GM18867 (cell line): ENCODE measurements at regions not wholly inside any gene's neighbourhood (a gene's known extent, or its start where the extent isn't known, plus 50 kb on each side); places are given as distances from the start of the nearest gene placed in this dataset.
"Not testable (repeated sequence)": the region's sequence is repeated elsewhere in the genome, so short reads cannot be mapped to it uniquely, and the experiment has no call there.

Source experiments
- ATAC-seq: cut with Tn5 transposase; IDR thresholded peaks from one replicate; pipeline ENCODE4 v1.9.1; 2021; ENCODE audit warnings: mild to moderate bottlenecking, moderate library complexity; ENCODE audit not compliant: unreplicated experiment

GRCh38 chr15:37395100-37395468 is 294.7 kb upstream of the MEIS2 start:
- no peak for ATAC-seq

- no peak for ATAC-seq
These were observed 297.1 kb upstream of the MEIS2 start for GRCh38 chr15:37397266-37398022.

GRCh38 chr15:37416103-37416502 is 315.8 kb upstream of the MEIS2 start:
- ATAC-seq, result no peak

GRCh38 chr15:37425541-37425940 is 325.2 kb upstream of the MEIS2 start:
- no peak for ATAC-seq

- not testable (repeated sequence) for ATAC-seq
These were observed 327.0 kb upstream of the MEIS2 start for GRCh38 chr15:37427393-37427792.

GRCh38 chr15:37446921-37447320 is 346.6 kb upstream of the MEIS2 start:
- no peak for ATAC-seq

GRCh38 chr15:37452498-37452897 is 352.1 kb upstream of the MEIS2 start:
- no peak for ATAC-seq

GRCh38 chr15:37480482-37480881 is 380.1 kb upstream of the MEIS2 start:
- no peak for ATAC-seq

- peak; percentile 84 for ATAC-seq
These were observed 380.8 kb upstream of the MEIS2 start for GRCh38 chr15:37481126-37481525.

- no peak for ATAC-seq
These were observed 383.4 kb upstream of the MEIS2 start for GRCh38 chr15:37483779-37484178.

- no peak for ATAC-seq
These were observed 384.7 kb upstream of the MEIS2 start for GRCh38 chr15:37485056-37485455.

GRCh38 chr15:37490707-37491106 is 390.4 kb upstream of the MEIS2 start:
- no peak for ATAC-seq

GRCh38 chr15:37516621-37517020 is 416.3 kb upstream of the MEIS2 start:
- no peak for ATAC-seq

- no peak for ATAC-seq
These were observed 417.0 kb upstream of the MEIS2 start for GRCh38 chr15:37517191-37517895.

- no peak for ATAC-seq
These were observed 416.0 kb upstream of the TMCO5A start for GRCh38 chr15:37518436-37518835.

GRCh38 chr15:37520026-37520425 is 414.4 kb upstream of the TMCO5A start:
- no peak for ATAC-seq

GRCh38 chr15:37520882-37521281 is 413.6 kb upstream of the TMCO5A start:
- no peak for ATAC-seq

GRCh38 chr15:37524601-37525000 is 409.8 kb upstream of the TMCO5A start:
- no peak for ATAC-seq

- peak; percentile 94 for ATAC-seq
These were observed 406.0 kb upstream of the TMCO5A start for GRCh38 chr15:37528432-37528831.

GRCh38 chr15:37536967-37537605 is 397.4 kb upstream of the TMCO5A start:
- no peak for ATAC-seq

- no peak for ATAC-seq
These were observed 396.6 kb upstream of the TMCO5A start for GRCh38 chr15:37537802-37538201.

- ATAC-seq, result no peak
These were observed 386.3 kb upstream of the TMCO5A start for GRCh38 chr15:37548116-37548515.
